ENCODE measurements at regions not wholly inside any gene's neighbourhood (a gene's known extent, or its start where the extent isn't known, plus 50 kb on each side); places are given as distances from the start of the nearest gene placed in this dataset.

DNA sequence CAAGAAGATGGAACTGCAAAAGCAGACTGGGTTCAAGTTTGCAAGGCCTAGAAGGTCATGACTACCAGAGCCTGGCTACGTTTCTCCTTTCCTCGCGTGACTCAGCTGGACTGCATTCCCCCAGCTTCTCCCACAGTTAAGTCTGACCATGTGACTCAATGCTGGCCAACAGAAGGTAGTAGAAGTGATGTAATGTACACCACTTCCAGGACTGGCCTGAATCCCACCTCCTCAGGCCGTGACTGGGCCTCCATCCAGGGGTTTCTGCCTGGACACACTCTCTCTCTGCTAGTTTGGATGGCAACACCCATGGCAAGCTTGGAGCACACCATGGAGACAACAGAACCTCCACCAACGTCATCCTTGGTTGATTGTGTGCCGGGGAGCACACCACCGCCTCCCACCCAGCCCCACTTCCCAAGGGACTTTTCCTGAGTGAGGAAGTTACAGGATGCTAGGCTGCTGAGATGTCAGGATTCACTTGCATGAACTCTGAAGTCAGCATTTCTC, 112.0 kb upstream of the CDYL start:
- ATAC-seq = no peak
- TF ChIP-seq ZC3H10 (CRISPR knock-in tag; IDR thresholded peaks at IDR 0.05) = no peak
- TF ChIP-seq, protein P1, sequence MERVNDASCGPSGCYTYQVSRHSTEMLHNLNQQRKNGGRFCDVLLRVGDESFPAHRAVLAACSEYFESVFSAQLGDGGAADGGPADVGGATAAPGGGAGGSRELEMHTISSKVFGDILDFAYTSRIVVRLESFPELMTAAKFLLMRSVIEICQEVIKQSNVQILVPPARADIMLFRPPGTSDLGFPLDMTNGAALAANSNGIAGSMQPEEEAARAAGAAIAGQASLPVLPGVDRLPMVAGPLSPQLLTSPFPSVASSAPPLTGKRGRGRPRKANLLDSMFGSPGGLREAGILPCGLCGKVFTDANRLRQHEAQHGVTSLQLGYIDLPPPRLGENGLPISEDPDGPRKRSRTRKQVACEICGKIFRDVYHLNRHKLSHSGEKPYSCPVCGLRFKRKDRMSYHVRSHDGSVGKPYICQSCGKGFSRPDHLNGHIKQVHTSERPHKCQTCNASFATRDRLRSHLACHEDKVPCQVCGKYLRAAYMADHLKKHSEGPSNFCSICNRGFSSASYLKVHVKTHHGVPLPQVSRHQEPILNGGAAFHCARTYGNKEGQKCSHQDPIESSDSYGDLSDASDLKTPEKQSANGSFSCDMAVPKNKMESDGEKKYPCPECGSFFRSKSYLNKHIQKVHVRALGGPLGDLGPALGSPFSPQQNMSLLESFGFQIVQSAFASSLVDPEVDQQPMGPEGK (CRISPR knock-in tag; IDR thresholded peaks at IDR 0.05; ENCODE audit: borderline replicate concordance) = no peak
- no peak for TF ChIP-seq ISL1 (CRISPR knock-in tag; IDR thresholded peaks at IDR 0.05)
- no peak for TF ChIP-seq OSR1 (CRISPR knock-in tag; IDR thresholded peaks at IDR 0.05)
- TF ChIP-seq ZFP30 (CRISPR knock-in tag; IDR thresholded peaks at IDR 0.05) = no peak
- TF ChIP-seq SNAI2 (CRISPR knock-in tag; IDR thresholded peaks at IDR 0.05) = no peak
- no peak for TF ChIP-seq GLIS3 (CRISPR knock-in tag; IDR thresholded peaks at IDR 0.05)
- no peak for TF ChIP-seq BACH2 (CRISPR knock-in tag; IDR thresholded peaks at IDR 0.05; ENCODE audit: borderline replicate concordance)
- TF ChIP-seq, protein P2, sequence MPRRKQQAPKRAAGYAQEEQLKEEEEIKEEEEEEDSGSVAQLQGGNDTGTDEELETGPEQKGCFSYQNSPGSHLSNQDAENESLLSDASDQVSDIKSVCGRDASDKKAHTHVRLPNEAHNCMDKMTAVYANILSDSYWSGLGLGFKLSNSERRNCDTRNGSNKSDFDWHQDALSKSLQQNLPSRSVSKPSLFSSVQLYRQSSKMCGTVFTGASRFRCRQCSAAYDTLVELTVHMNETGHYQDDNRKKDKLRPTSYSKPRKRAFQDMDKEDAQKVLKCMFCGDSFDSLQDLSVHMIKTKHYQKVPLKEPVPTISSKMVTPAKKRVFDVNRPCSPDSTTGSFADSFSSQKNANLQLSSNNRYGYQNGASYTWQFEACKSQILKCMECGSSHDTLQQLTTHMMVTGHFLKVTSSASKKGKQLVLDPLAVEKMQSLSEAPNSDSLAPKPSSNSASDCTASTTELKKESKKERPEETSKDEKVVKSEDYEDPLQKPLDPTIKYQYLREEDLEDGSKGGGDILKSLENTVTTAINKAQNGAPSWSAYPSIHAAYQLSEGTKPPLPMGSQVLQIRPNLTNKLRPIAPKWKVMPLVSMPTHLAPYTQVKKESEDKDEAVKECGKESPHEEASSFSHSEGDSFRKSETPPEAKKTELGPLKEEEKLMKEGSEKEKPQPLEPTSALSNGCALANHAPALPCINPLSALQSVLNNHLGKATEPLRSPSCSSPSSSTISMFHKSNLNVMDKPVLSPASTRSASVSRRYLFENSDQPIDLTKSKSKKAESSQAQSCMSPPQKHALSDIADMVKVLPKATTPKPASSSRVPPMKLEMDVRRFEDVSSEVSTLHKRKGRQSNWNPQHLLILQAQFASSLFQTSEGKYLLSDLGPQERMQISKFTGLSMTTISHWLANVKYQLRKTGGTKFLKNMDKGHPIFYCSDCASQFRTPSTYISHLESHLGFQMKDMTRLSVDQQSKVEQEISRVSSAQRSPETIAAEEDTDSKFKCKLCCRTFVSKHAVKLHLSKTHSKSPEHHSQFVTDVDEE (CRISPR knock-in tag; IDR thresholded peaks at IDR 0.05) = no peak
- no peak for TF ChIP-seq ZNF565 (CRISPR knock-in tag; conservative IDR thresholded peaks at IDR 0.05; ENCODE audit: low read depth)

DNA sequence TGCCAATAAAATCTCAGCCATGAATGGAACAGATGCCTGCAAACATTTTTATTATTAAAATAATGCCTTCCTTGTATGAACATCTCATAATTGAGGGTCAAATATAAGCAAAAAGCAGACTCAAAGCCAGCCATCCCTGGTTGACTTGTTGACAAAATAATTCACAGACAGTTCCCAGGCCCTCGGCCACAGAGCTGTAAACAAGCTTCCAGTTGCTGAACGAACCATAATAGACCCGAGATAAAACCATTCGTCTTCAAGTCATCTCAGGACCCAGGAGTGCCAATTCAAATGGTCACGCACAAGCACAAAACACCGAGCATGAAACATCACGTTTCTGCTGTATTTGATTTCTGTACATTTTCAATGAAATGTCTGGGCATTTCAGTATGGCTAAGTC, 113.3 kb upstream of the CDYL start:
- TF ChIP-seq ARNTL (CRISPR knock-in tag; IDR thresholded peaks at IDR 0.05; ENCODE audit: borderline replicate concordance, low read depth) = no peak
- no peak for ATAC-seq

DNA sequence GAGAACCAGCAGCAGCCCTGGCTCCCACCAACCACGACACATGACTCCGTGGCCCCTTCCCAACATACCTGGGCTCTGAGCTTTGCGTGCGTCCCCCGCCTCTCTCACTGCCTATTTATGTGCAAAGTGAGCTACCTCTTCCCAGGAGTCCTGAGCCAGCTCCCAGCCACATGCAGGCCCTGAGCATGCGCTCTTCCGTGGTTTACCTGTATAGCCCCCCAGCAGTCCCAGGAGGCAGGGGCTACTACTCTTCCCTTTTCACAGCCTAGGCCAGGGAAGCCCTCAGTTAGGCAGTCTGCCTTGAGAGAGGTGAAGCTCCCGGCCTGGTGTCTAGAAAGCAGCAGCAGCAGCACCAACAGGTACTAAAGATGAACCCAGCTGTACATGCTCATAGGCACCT, 114.8 kb upstream of the CDYL start:
- TF ChIP-seq RARB (CRISPR knock-in tag; IDR thresholded peaks at IDR 0.05) (no peak), ISL1 (CRISPR knock-in tag; IDR thresholded peaks at IDR 0.05) (no peak), CSDC2 (CRISPR knock-in tag; IDR thresholded peaks at IDR 0.05) (no peak), ZNF565 (CRISPR knock-in tag; conservative IDR thresholded peaks at IDR 0.05; ENCODE audit: low read depth) (no peak), TCF4 (CRISPR knock-in tag; IDR thresholded peaks at IDR 0.05; ENCODE audit: borderline replicate concordance) (no peak), SNAI2 (CRISPR knock-in tag; IDR thresholded peaks at IDR 0.05) (no peak), ZNF70 (CRISPR knock-in tag; IDR thresholded peaks at IDR 0.05) (no peak)
- TF ChIP-seq, protein P2 (CRISPR knock-in tag; IDR thresholded peaks at IDR 0.05) = no peak
- TF ChIP-seq, protein P3, sequence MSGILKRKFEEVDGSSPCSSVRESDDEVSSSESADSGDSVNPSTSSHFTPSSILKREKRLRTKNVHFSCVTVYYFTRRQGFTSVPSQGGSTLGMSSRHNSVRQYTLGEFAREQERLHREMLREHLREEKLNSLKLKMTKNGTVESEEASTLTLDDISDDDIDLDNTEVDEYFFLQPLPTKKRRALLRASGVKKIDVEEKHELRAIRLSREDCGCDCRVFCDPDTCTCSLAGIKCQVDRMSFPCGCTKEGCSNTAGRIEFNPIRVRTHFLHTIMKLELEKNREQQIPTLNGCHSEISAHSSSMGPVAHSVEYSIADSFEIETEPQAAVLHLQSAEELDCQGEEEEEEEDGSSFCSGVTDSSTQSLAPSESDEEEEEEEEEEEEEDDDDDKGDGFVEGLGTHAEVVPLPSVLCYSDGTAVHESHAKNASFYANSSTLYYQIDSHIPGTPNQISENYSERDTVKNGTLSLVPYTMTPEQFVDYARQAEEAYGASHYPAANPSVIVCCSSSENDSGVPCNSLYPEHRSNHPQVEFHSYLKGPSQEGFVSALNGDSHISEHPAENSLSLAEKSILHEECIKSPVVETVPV (CRISPR knock-in tag; IDR thresholded peaks at IDR 0.05) = no peak
- TF ChIP-seq, protein P1 (CRISPR knock-in tag; IDR thresholded peaks at IDR 0.05; ENCODE audit: borderline replicate concordance) = no peak
- no peak for ATAC-seq

Data from SK-N-SH treated with all-trans-retinoic acid at 6 μM for 48 hours (cell line).